GM12892 (cell line): ENCODE measurements at regions not wholly inside any gene's neighbourhood (a gene's known extent, or its start where the extent isn't known, plus 50 kb on each side); places are given as distances from the start of the nearest gene placed in this dataset.

Experiments
- DNase-seq: peaks from one replicate; pipeline ENCODE4 v3.0.0; 2011; ENCODE audit not compliant: insufficient read length
- FAIRE-seq: peaks from 2 replicates; lab custom pipeline; 2011; peaks lifted over from hg19 to GRCh38; lab: Jason Lieb, UNC
- POLR2A ChIP-seq: IDR thresholded peaks from 2 replicates; pipeline ENCODE4 v1.6.1; 2011; ENCODE audit warnings: low read depth, low read length, control low read depth
- POLR2AphosphoS5 ChIP-seq: IDR thresholded peaks from 2 replicates; pipeline ENCODE4 v1.6.1; 2011; ENCODE audit warnings: low read depth, low read length, control low read depth
- TAF1 ChIP-seq: IDR thresholded peaks from 2 replicates; pipeline ENCODE4 v1.6.1; 2011; ENCODE audit warnings: low read depth, mild to moderate bottlenecking, control low read depth, low read length, borderline replicate concordance

- DNase-seq, result no peak
- no peak for FAIRE-seq
- TF ChIP-seq TAF1 (no peak), POLR2A (no peak)
Observed at GRCh38 chr18:73758446-73758845, 389.2 kb downstream of the FBXO15 start.

DNA sequence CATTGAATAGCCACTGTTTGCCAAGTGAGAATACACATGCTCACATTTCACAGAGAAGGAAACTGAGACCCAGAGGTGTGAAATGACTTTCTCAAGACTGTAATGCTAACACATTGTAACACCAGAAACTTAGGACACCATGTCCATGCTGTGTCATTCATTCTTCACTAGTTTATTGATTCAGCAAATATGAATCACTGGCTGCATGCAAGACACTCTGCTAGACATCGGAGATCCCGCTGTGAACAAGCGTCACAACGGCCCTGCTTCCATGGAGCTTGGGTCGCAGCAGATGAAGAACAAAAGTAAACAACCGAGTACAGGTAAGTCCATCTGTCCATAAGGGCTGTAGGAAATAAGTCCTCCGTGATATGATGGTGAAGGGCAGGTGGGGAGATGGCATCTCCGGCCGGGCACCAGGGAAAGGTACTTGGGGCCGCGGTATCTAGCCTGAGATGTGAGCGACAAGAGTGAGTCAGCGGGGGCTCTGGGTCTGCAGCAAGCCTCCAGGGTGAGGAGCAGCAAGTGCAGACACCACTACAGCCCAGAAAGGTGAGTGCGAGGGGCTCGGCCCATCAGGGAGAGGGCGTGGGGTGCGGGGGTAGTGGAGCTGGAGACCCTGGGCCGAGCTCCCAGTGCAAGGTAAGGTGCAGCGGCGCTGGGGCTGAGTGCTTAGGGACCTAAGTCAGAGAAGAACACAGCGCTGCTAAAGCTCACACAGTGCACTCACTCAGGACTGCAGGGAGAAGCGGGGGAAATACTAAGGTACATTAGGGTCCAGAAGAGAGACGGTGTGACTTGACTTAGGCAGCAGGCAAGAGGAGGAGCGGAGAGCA is 391.2 kb downstream of the FBXO15 start:
- no peak for TF ChIP-seq TAF1
- TF ChIP-seq POLR2AphosphoS5, result no peak
- no peak for TF ChIP-seq POLR2A
- DNase-seq, result no peak
- no peak for FAIRE-seq

- TF ChIP-seq POLR2AphosphoS5 (no peak), TAF1 (no peak), POLR2A (no peak)
- DNase-seq (no peak), FAIRE-seq (no peak)
Observed at GRCh38 chr18:73752965-73753364, 394.7 kb downstream of the FBXO15 start.

GRCh38 chr18:73752546-73752945 is 395.1 kb downstream of the FBXO15 start:
- TF ChIP-seq POLR2AphosphoS5 (no peak), TAF1 (no peak), POLR2A (no peak)
- FAIRE-seq (no peak), DNase-seq (no peak)

GRCh38 chr18:73750052-73750451 is 397.6 kb downstream of the FBXO15 start:
- DNase-seq (no peak), FAIRE-seq (no peak)
- TF ChIP-seq POLR2A (no peak), TAF1 (no peak), POLR2AphosphoS5 (no peak)

DNA sequence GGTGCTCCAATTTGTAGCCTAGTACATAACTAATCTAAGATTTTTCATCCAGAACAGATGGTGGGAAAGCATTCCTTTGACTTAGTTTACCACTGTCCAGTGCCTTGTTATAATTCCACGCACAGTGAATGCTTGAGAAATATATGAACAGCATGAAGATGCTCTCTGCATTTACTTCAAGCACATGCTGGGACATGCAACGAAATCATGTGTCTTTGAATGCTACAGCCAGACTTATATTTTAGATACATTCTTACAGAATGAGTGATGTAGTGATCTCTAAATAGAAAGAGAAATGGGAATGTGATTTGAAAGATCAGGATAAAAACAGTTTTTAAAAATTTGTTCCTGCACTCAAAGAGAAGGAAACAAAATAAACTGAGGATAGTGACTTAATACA is 398.3 kb downstream of the FBXO15 start:
- DNase-seq, result no peak
- no peak for TF ChIP-seq POLR2AphosphoS5
- TF ChIP-seq POLR2A, result no peak
- no peak for TF ChIP-seq TAF1
- FAIRE-seq, result no peak

DNA sequence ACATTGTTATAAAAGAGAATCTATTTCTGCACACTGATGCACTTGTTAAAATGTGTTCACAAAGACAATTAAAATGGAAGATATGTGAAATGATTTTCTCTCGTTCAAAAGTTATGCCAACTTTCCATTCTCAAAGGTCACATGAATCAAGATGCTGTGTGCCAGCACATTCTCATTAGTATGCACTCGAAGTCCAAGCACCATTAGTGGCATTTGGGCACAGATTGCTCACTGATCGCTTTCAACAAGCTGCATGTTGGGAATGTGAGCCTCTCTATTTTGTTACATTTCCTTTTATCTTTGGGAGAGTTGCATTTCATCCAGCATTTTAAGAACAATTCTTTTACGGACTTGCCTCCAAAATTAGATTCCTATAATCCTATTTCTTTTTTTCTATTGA is 398.9 kb downstream of the FBXO15 start:
- no peak for FAIRE-seq

DNA sequence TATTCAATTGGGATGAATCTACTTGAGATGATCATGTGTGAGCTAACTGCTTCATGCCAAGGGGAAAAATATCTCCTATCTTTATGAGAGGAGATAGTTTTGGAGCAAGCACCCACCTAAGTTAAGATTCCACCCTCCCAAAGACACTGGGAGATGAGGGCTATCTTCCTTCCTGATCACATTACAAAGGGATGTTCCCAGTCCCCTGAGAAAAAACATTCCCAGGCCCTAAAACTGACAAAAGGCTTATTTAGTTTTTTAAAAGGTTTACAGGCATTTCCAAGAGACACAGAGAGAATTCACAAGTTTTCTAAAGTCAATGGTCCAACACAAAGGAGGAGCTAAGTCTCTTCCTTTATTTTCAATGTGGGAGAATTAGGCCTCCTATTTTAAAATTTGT is 401.5 kb downstream of the FBXO15 start:
- DNase-seq (no peak), FAIRE-seq (no peak)
- TF ChIP-seq TAF1 (no peak), POLR2AphosphoS5 (no peak), POLR2A (no peak)

More for the DNA sequence above, 398.9 kb downstream of the FBXO15 start:
- TF ChIP-seq TAF1, result no peak
- TF ChIP-seq POLR2AphosphoS5, result no peak
- no peak for TF ChIP-seq POLR2A
- DNase-seq, result no peak

DNA sequence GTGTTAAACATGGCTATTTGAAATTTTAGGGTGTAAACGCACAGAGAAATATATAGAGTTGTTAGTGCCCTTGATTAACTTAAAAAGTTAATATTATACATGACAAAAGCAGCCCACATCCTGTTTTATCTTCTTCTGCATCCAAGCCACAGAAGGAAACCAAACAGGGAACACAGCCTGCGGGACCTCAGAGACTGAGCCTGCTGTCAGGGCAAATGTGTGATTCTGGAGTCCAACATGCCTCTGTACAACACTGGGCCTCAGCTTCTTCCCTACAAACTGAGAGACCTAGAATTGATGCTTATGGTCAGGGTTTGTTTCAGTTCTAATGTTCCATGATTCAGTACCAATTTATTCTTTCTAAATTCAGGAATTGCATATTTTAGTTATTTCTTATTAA is 404.7 kb downstream of the FBXO15 start:
- FAIRE-seq, result no peak
- TF ChIP-seq POLR2AphosphoS5 (no peak), POLR2A (no peak), TAF1 (no peak)
- DNase-seq, result no peak

DNA sequence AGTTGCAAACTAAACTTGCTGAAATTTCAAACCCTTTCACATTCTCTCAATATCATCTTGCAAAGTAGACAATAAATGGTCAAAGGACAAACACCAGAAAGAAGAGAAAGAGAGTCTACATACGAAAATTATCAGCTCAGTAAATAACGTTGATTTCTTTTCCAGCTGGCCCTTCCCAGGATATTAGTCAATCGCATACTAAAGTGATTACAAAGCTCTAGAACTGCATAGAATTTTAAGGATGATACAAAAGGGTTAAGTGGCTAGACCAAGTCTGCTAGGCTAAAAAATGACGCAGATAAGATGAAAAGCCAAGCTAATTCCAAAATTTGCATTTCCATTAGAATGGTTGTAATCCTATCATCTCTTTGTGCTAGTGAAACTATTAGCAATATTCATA is 405.7 kb downstream of the FBXO15 start:
- FAIRE-seq (no peak), DNase-seq (no peak)
- no peak for TF ChIP-seq POLR2AphosphoS5
- no peak for TF ChIP-seq POLR2A

- DNase-seq (no peak), FAIRE-seq (no peak)
- no peak for TF ChIP-seq POLR2AphosphoS5
- TF ChIP-seq POLR2A, result no peak
- TF ChIP-seq TAF1, result no peak
Observed at GRCh38 chr18:73739098-73739497, 408.5 kb downstream of the FBXO15 start.

DNA sequence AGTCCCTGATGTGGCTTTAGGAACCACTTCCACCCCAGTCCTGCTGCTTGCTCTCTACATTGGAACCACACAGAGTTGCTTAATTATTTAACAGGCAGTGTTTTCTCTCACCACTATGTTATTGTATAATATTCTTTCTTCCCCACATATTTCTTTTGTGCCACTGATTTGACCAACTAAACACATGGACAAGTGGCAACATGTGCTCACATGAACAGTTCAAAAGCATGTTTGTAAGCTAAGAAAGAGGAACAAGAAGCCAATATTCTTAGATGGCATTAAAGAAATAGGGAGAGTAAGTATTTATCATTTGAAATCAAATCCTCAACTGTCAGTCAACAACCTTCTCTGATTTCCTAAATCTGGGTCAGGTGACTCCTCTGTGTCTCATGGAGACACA is 409.6 kb downstream of the FBXO15 start:
- DNase-seq (no peak), FAIRE-seq (no peak)
- TF ChIP-seq TAF1, result no peak
- TF ChIP-seq POLR2AphosphoS5, result no peak

- no peak for DNase-seq
- TF ChIP-seq POLR2A (no peak), TAF1 (no peak), POLR2AphosphoS5 (no peak)
- no peak for FAIRE-seq
Observed at GRCh38 chr18:73735836-73736235, 411.8 kb downstream of the FBXO15 start.
